K562 (cell line): ENCODE measurements at regions not wholly inside any gene's neighbourhood (a gene's known extent, or its start where the extent isn't known, plus 50 kb on each side); places are given as distances from the start of the nearest gene placed in this dataset.

Source experiments
- AFF4 ChIP-seq: sonication (generic); formaldehyde crosslinking; IDR thresholded peaks from 2 replicates; pipeline ENCODE4 v1.8.0; 2023; ENCODE audit warnings: mild to moderate bottlenecking, missing genetic modification reagents
- CLOCK ChIP-seq: fragments of 250-450 bp; sonication (Bioruptor Pico); IDR thresholded peaks from 2 replicates; pipeline ENCODE4 v1.4.0; 2020; ENCODE audit warnings: mild to moderate bottlenecking, moderate library complexity, borderline replicate concordance
- CREM ChIP-seq: IDR thresholded peaks from 2 replicates; pipeline ENCODE4 v1.6.1; 2014; ENCODE audit warnings: antibody characterized with exemption, low read depth
- CTCF ChIP-seq, 3 experiments: IDR thresholded peaks in 2 of 3; conservative IDR thresholded peaks in 1 of 3; 2 replicates each; pipeline ENCODE4 v1.5.1; 2011 to 2012; ENCODE audit warnings: low read length in 3 of 3, mild to moderate bottlenecking in 3 of 3, control low read depth in 2 of 3, improper control_type of control experiment in 1 of 3, inconsistent platforms in 1 of 3, low read depth in 1 of 3, mixed read lengths in 1 of 3, moderate library complexity in 1 of 3; ENCODE audit not compliant: insufficient read depth in 2 of 3
- KLF13 ChIP-seq: fragments of 450-650 bp; IDR thresholded peaks from 2 replicates; pipeline ENCODE4 v1.6.1; 2016; ENCODE audit warnings: missing genetic modification characterization, low read depth, mild to moderate bottlenecking, missing compliant biosample characterization, moderate library complexity, borderline replicate concordance
- SETDB1 ChIP-seq: IDR thresholded peaks from one replicate; pipeline ENCODE4 v1.6.1; 2012; ENCODE audit warnings: low read length, control low read depth, inconsistent platforms
- ZFX ChIP-seq: sonication (generic); formaldehyde crosslinking; IDR thresholded peaks from 2 replicates; pipeline ENCODE4 v1.8.0; 2022; ENCODE audit warnings: mild to moderate bottlenecking, missing genetic modification reagents, moderate library complexity

GRCh38 chr5:67293226-67293625, 96.6 kb upstream of the CD180 start:
- TF ChIP-seq KLF13 (tag), result no peak
- TF ChIP-seq AFF4 (CRISPR knock-in tag), result no peak
- TF ChIP-seq SETDB1, result no peak
- TF ChIP-seq CTCF (IDR thresholded peaks at IDR 0.05 in 2 of 3, conservative IDR thresholded peaks at IDR 0.05 in 1 of 3; ENCODE audit: insufficient read depth in 2 of 3, low read depth in 1 of 3, low read length in 3 of 3), result no peak
- no peak for TF ChIP-seq CREM
- no peak for TF ChIP-seq CLOCK
- TF ChIP-seq ZFX (CRISPR knock-in tag), result no peak
